ENCODE measurements at regions not wholly inside any gene's neighbourhood (a gene's known extent, or its start where the extent isn't known, plus 50 kb on each side); places are given as distances from the start of the nearest gene placed in this dataset.

DNA sequence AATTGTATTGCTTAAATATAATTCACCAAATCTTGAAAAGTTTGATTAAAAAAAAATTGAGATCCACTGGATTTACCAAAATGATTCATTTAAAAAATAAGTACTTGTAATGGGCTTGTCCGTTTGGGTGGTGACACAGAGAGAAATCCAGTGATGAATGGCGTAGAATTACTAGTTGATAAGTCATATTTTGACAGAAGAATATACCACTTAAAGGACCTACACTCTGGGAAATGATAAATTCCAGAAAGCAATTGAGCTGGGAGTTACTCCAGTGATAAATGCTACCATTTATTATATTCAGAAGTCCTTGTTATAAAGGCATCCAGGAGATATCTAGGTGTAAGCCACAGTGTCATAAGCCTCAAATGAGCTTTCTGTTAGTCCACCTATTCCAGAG is 141.8 kb upstream of the CFAP20DC start:
- H4K20me1 ChIP-seq (ENCODE audit: control insufficient read depth, insufficient read depth) = no peaks in the 10 kb centered on the region
- H3K36me3 ChIP-seq (ENCODE audit: control insufficient read depth in 2 of 2, insufficient read depth in 2 of 2, low read length in 1 of 2) = no peaks in the 10 kb centered on the region
- WGBS (ENCODE audit: insufficient coverage, insufficient replicate concordance, low lambda C conversion rate, missing lambda C conversion rate) = 2% methylated on average over 2 of the region's 2 CpGs
- H3K4me2 ChIP-seq (ENCODE audit: control insufficient read depth, insufficient read depth) = no peak overlapping the region
- ATAC-seq (no peak), DNase-seq (ENCODE audit: low read depth, low spot score) (no peak), FAIRE-seq (no peak)
- TF ChIP-seq, protein P1, sequence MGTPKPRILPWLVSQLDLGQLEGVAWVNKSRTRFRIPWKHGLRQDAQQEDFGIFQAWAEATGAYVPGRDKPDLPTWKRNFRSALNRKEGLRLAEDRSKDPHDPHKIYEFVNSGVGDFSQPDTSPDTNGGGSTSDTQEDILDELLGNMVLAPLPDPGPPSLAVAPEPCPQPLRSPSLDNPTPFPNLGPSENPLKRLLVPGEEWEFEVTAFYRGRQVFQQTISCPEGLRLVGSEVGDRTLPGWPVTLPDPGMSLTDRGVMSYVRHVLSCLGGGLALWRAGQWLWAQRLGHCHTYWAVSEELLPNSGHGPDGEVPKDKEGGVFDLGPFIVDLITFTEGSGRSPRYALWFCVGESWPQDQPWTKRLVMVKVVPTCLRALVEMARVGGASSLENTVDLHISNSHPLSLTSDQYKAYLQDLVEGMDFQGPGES (IDR thresholded peaks at IDR 0.05) = no peak
- TF ChIP-seq TBL1XR1 (IDR thresholded peaks at IDR 0.05; ENCODE audit: low read depth, low read length) = no peak
- TF ChIP-seq SRF (IDR thresholded peaks at IDR 0.05; ENCODE audit: low read depth in 2 of 2, low read length in 2 of 2) = no peak
- TF ChIP-seq, protein P2, sequence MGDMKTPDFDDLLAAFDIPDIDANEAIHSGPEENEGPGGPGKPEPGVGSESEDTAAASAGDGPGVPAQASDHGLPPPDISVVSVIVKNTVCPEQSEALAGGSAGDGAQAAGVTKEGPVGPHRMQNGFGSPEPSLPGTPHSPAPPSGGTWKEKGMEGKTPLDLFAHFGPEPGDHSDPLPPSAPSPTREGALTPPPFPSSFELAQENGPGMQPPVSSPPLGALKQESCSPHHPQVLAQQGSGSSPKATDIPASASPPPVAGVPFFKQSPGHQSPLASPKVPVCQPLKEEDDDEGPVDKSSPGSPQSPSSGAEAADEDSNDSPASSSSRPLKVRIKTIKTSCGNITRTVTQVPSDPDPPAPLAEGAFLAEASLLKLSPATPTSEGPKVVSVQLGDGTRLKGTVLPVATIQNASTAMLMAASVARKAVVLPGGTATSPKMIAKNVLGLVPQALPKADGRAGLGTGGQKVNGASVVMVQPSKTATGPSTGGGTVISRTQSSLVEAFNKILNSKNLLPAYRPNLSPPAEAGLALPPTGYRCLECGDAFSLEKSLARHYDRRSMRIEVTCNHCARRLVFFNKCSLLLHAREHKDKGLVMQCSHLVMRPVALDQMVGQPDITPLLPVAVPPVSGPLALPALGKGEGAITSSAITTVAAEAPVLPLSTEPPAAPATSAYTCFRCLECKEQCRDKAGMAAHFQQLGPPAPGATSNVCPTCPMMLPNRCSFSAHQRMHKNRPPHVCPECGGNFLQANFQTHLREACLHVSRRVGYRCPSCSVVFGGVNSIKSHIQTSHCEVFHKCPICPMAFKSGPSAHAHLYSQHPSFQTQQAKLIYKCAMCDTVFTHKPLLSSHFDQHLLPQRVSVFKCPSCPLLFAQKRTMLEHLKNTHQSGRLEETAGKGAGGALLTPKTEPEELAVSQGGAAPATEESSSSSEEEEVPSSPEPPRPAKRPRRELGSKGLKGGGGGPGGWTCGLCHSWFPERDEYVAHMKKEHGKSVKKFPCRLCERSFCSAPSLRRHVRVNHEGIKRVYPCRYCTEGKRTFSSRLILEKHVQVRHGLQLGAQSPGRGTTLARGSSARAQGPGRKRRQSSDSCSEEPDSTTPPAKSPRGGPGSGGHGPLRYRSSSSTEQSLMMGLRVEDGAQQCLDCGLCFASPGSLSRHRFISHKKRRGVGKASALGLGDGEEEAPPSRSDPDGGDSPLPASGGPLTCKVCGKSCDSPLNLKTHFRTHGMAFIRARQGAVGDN (IDR thresholded peaks at IDR 0.05) = no peak
- TF ChIP-seq, protein P3, sequence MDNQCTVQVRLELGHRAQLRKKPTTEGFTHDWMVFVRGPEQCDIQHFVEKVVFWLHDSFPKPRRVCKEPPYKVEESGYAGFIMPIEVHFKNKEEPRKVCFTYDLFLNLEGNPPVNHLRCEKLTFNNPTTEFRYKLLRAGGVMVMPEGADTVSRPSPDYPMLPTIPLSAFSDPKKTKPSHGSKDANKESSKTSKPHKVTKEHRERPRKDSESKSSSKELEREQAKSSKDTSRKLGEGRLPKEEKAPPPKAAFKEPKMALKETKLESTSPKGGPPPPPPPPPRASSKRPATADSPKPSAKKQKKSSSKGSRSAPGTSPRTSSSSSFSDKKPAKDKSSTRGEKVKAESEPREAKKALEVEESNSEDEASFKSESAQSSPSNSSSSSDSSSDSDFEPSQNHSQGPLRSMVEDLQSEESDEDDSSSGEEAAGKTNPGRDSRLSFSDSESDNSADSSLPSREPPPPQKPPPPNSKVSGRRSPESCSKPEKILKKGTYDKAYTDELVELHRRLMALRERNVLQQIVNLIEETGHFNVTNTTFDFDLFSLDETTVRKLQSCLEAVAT (IDR thresholded peaks at IDR 0.05) = no peak
- TF ChIP-seq, protein P4, sequence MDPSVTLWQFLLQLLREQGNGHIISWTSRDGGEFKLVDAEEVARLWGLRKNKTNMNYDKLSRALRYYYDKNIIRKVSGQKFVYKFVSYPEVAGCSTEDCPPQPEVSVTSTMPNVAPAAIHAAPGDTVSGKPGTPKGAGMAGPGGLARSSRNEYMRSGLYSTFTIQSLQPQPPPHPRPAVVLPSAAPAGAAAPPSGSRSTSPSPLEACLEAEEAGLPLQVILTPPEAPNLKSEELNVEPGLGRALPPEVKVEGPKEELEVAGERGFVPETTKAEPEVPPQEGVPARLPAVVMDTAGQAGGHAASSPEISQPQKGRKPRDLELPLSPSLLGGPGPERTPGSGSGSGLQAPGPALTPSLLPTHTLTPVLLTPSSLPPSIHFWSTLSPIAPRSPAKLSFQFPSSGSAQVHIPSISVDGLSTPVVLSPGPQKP (IDR thresholded peaks at IDR 0.05; ENCODE audit: low read depth, low read length) = no peak
- no peak for TF ChIP-seq DPF2 (IDR thresholded peaks at IDR 0.05)
- TF ChIP-seq HDAC2 (IDR thresholded peaks at IDR 0.05) = no peak
- no peak for TF ChIP-seq BACH1 (IDR thresholded peaks at IDR 0.05; ENCODE audit: borderline replicate concordance)
- TF ChIP-seq LARP7 (IDR thresholded peaks at IDR 0.05) = no peak
- no peak for TF ChIP-seq WRNIP1 (IDR thresholded peaks at IDR 0.05; ENCODE audit: borderline replicate concordance, low read depth, low read length)
- no peak for TF ChIP-seq MTA3 (IDR thresholded peaks at IDR 0.05; ENCODE audit: borderline replicate concordance, low read length)
- no peak for TF ChIP-seq YY1 (IDR thresholded peaks at IDR 0.05; ENCODE audit: low read depth, low read length)
- TF ChIP-seq, protein P5, sequence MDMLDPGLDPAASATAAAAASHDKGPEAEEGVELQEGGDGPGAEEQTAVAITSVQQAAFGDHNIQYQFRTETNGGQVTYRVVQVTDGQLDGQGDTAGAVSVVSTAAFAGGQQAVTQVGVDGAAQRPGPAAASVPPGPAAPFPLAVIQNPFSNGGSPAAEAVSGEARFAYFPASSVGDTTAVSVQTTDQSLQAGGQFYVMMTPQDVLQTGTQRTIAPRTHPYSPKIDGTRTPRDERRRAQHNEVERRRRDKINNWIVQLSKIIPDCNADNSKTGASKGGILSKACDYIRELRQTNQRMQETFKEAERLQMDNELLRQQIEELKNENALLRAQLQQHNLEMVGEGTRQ (IDR thresholded peaks at IDR 0.05; ENCODE audit: borderline replicate concordance, low read depth, low read length) = no peak
- TF ChIP-seq, protein P6, sequence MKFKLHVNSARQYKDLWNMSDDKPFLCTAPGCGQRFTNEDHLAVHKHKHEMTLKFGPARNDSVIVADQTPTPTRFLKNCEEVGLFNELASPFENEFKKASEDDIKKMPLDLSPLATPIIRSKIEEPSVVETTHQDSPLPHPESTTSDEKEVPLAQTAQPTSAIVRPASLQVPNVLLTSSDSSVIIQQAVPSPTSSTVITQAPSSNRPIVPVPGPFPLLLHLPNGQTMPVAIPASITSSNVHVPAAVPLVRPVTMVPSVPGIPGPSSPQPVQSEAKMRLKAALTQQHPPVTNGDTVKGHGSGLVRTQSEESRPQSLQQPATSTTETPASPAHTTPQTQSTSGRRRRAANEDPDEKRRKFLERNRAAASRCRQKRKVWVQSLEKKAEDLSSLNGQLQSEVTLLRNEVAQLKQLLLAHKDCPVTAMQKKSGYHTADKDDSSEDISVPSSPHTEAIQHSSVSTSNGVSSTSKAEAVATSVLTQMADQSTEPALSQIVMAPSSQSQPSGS (IDR thresholded peaks at IDR 0.05; ENCODE audit: low read length) = no peak
- H3K27ac ChIP-seq (ENCODE audit: control insufficient read depth, insufficient read depth) = no peak overlapping the region
- H3K79me2 ChIP-seq (ENCODE audit: control insufficient read depth, insufficient read depth, low read length) = no peaks in the 10 kb centered on the region
- no peak overlapping the region for H3K9ac ChIP-seq (ENCODE audit: control insufficient read depth, insufficient read depth, low read length)
- intact Hi-C loops (cut with micrococcal nuclease; ENCODE audit: unreplicated experiment) (no loop called here), in situ Hi-C loops (cut with MboI) (no loop called here)
- ChIA-PET RAD21 (ENCODE audit: unreplicated experiment) (no interaction called here), CTCF (no interaction called here), POLR2A (no interaction called here), SMC1A (ENCODE audit: uncharacterized antibody, unreplicated experiment) (no interaction called here)
- BruUV-seq (replicated peaks) = no TSS peak
- H3K27me3 ChIP-seq (replicated peaks in 1 of 2; ENCODE audit: control insufficient read depth in 2 of 2, insufficient read depth in 2 of 2, low read length in 1 of 2) = no peaks in the 10 kb centered on the region
- H3K9me3 ChIP-seq (replicated peaks; ENCODE audit: control insufficient read depth, insufficient read depth, low read length) = no peaks in the 10 kb centered on the region
- no peaks in the 10 kb centered on the region for H3K4me1 ChIP-seq (ENCODE audit: control insufficient read depth, insufficient read depth, low read length)
- no peak overlapping the region for H3K4me3 ChIP-seq
- H2AFZ ChIP-seq (ENCODE audit: control insufficient read depth, low read depth, low read length) = no peak overlapping the region
